Mesenchymal stem cell (in vitro differentiated cells and primary cell): ENCODE measurements at regions not wholly inside any gene's neighbourhood (a gene's known extent, or its start where the extent isn't known, plus 50 kb on each side); places are given as distances from the start of the nearest gene placed in this dataset.
A peak's percentile ranks its signal among the peaks of the same experiment; 100 is the strongest.

Source experiments
- DNase-seq: peaks from one replicate; pipeline ENCODE4 v3.0.0-alpha.2; 2013
- H2AFZ ChIP-seq: one replicate; pipeline ENCODE4 v1.6.1; 2013; ENCODE audit warnings: low read depth, mild to moderate bottlenecking, control low read depth, inconsistent platforms, low read length, moderate library complexity
- H2AK5ac ChIP-seq: 2 replicates; pipeline ENCODE4 v1.6.1; 2013; ENCODE audit warnings: low read length, moderate library complexity, mild to moderate bottlenecking, inconsistent platforms; ENCODE audit not compliant: severe bottlenecking
- H2BK120ac ChIP-seq: one replicate; pipeline ENCODE4 v1.6.1; 2013; ENCODE audit warnings: low read depth, mild to moderate bottlenecking, inconsistent platforms, low read length, moderate library complexity
- H2BK12ac ChIP-seq, 2 experiments: one replicate each; pipeline ENCODE4 v1.6.1; 2013; ENCODE audit warnings: inconsistent platforms in 2 of 2, low read length in 2 of 2, mild to moderate bottlenecking in 2 of 2, moderate library complexity in 2 of 2, control low read depth in 1 of 2
- H2BK15ac ChIP-seq: one replicate; pipeline ENCODE4 v1.6.1; 2013; ENCODE audit warnings: mild to moderate bottlenecking, low read depth, inconsistent platforms; ENCODE audit not compliant: poor library complexity, severe bottlenecking
- H2BK5ac ChIP-seq: 2 replicates; pipeline ENCODE4 v1.6.1; 2013; ENCODE audit warnings: low read depth, mild to moderate bottlenecking, low read length, control low read depth, inconsistent platforms; ENCODE audit not compliant: poor library complexity, severe bottlenecking
- H3K14ac ChIP-seq, 2 experiments: one replicate each; pipeline ENCODE4 v1.6.1; 2013; ENCODE audit warnings: inconsistent platforms in 2 of 2, low read length in 2 of 2, control low read depth in 1 of 2, mild to moderate bottlenecking in 1 of 2, moderate library complexity in 1 of 2
- H3K18ac ChIP-seq, 2 experiments: one replicate each; pipeline ENCODE4 v1.6.1; 2013; ENCODE audit warnings: inconsistent platforms in 2 of 2, low read length in 2 of 2, control low read depth in 1 of 2, low read depth in 1 of 2, mild to moderate bottlenecking in 1 of 2
- H3K23ac ChIP-seq, 2 experiments: one replicate each; pipeline ENCODE4 v1.6.1; 2013; ENCODE audit warnings: inconsistent platforms in 2 of 2, low read length in 2 of 2, mild to moderate bottlenecking in 2 of 2, moderate library complexity in 2 of 2, control low read depth in 1 of 2
- H3K27ac ChIP-seq: 2 replicates; pipeline ENCODE4 v1.5.1; 2013; ENCODE audit warnings: mild to moderate bottlenecking, moderate library complexity, low read length, control low read depth, inconsistent platforms; ENCODE audit not compliant: poor library complexity, severe bottlenecking
- H3K27me3 ChIP-seq, 2 experiments: 2 replicates each; pipeline versions ENCODE4 v1.6.1 to v1.7.0; 2013; ENCODE audit warnings: low read length in 2 of 2, mild to moderate bottlenecking in 2 of 2, moderate library complexity in 2 of 2, control low read depth in 1 of 2, inconsistent platforms in 1 of 2; ENCODE audit not compliant: control insufficient read depth in 1 of 2, insufficient read depth in 1 of 2
- H3K36me3 ChIP-seq, 2 experiments: 2 replicates each; pipeline versions ENCODE4 v1.6.1 to v1.7.0; 2013; ENCODE audit warnings: low read length in 2 of 2, control low read depth in 1 of 2, inconsistent platforms in 1 of 2, low read depth in 1 of 2, mild to moderate bottlenecking in 1 of 2; ENCODE audit not compliant: insufficient read depth in 2 of 2, control insufficient read depth in 1 of 2
- H3K4ac ChIP-seq, 2 experiments: one replicate each; pipeline ENCODE4 v1.6.1; 2013; ENCODE audit warnings: inconsistent platforms in 2 of 2, low read length in 2 of 2, mild to moderate bottlenecking in 2 of 2, moderate library complexity in 2 of 2, control low read depth in 1 of 2, low read depth in 1 of 2
- H3K4me1 ChIP-seq: 2 replicates; pipeline ENCODE4 v1.6.1; 2013; ENCODE audit warnings: low read depth, low read length, control low read depth; ENCODE audit not compliant: control insufficient read depth, insufficient read depth
- H3K4me2 ChIP-seq: 2 replicates; pipeline ENCODE4 v1.6.1; 2013; ENCODE audit warnings: low read length, mild to moderate bottlenecking, inconsistent platforms; ENCODE audit not compliant: poor library complexity, severe bottlenecking
- H3K4me3 ChIP-seq, 2 experiments: 2 replicates each; pipeline versions ENCODE4 v1.5.1 to v1.7.0; 2013; ENCODE audit warnings: low read length in 2 of 2, mild to moderate bottlenecking in 2 of 2, control low read depth in 1 of 2, low read depth in 1 of 2; ENCODE audit not compliant: insufficient read depth in 1 of 2
- H3K79me1 ChIP-seq: replicated peaks from 2 replicates; pipeline ENCODE4 v1.6.1; 2013; ENCODE audit warnings: mild to moderate bottlenecking, control low read depth, low read length, inconsistent platforms; ENCODE audit not compliant: poor library complexity, severe bottlenecking
- H3K9ac ChIP-seq: 2 replicates; pipeline ENCODE4 v1.7.0; 2013; ENCODE audit warnings: mild to moderate bottlenecking, low read length, moderate library complexity
- H3K9me3 ChIP-seq: 2 replicates; pipeline ENCODE4 v1.7.0; 2013; ENCODE audit warnings: mild to moderate bottlenecking, low read length; ENCODE audit not compliant: control insufficient read depth
- H4K8ac ChIP-seq: one replicate; pipeline ENCODE4 v1.6.1; 2013; ENCODE audit warnings: inconsistent platforms, mild to moderate bottlenecking, low read length, moderate library complexity
- H4K91ac ChIP-seq: one replicate; pipeline ENCODE4 v1.6.1; 2013; ENCODE audit warnings: mild to moderate bottlenecking, low read length, inconsistent platforms
- WGBS: methylation state at CpG from one replicate; pipeline ENCODE4 v1.1.7; 2013; ENCODE audit warnings: mixed read lengths; 5-methylcytosine and 5-hydroxymethylcytosine counted together

GRCh38 chr1:102296116-102296515, 299.4 kb upstream of the OLFM3 start:
- Histone ChIP-seq H2BK5ac (no peak overlapping the region), H2BK12ac (no peak overlapping the region), H3K14ac (no peak overlapping the region), H3K23ac (no peak overlapping the region), H3K36me3 (no peaks in the 10 kb centered on the region), H3K18ac (no peak overlapping the region), H3K27me3 (no peaks in the 10 kb centered on the region), H2AK5ac (no peak overlapping the region), H2BK120ac (no peak overlapping the region), H3K9me3 (peaks cover 13% of the 10 kb centered on the region), H3K4me1 (no peaks in the 10 kb centered on the region), H3K4ac (no peak overlapping the region), H3K79me1 (no peaks in the 10 kb centered on the region), H2AFZ (no peak overlapping the region), H4K91ac (no peak overlapping the region), H3K4me3 (no peak overlapping the region), H3K9ac (no peak overlapping the region), H4K8ac (no peak overlapping the region), H3K4me2 (no peak overlapping the region), H3K27ac (no peak overlapping the region), H2BK15ac (no peak overlapping the region)
- no peak for DNase-seq
- 92% methylated on average over 3 of the region's 3 CpGs for WGBS

- Histone ChIP-seq H3K4ac (no peak overlapping the region), H3K4me2 (no peak overlapping the region), H2BK12ac (no peak overlapping the region), H3K36me3 (no peaks in the 10 kb centered on the region), H3K4me1 (no peaks in the 10 kb centered on the region), H3K79me1 (no peaks in the 10 kb centered on the region), H2BK120ac (no peak overlapping the region), H3K23ac (no peak overlapping the region), H3K27ac (no peak overlapping the region), H2AK5ac (no peak overlapping the region), H2AFZ (no peak overlapping the region), H3K4me3 (no peak overlapping the region), H4K8ac (no peak overlapping the region), H2BK5ac (no peak overlapping the region), H3K27me3 (no peaks in the 10 kb centered on the region), H3K18ac (no peak overlapping the region), H3K9ac (no peak overlapping the region), H3K14ac (no peak overlapping the region), H3K9me3 (peaks cover 11% of the 10 kb centered on the region), H4K91ac (no peak overlapping the region), H2BK15ac (no peak overlapping the region)
- 100% methylated on average over 1 of the region's 1 CpG for WGBS
- DNase-seq: no peak
Observed at GRCh38 chr1:102282955-102283354, 286.2 kb upstream of the OLFM3 start.

- H2BK15ac ChIP-seq: no peak overlapping the region
- H4K8ac ChIP-seq: no peak overlapping the region
- H3K9ac ChIP-seq: no peak overlapping the region
- no peak overlapping the region for H3K4ac ChIP-seq
- no peak overlapping the region for H3K14ac ChIP-seq
- H3K27me3 ChIP-seq: no peaks in the 10 kb centered on the region
- no peak overlapping the region for H2AFZ ChIP-seq
- H3K36me3 ChIP-seq: no peaks in the 10 kb centered on the region
- H3K9me3 ChIP-seq: peaks cover 4% of the 10 kb centered on the region
- H3K4me3 ChIP-seq: no peak overlapping the region
- H3K79me1 ChIP-seq: no peaks in the 10 kb centered on the region
- no peak overlapping the region for H2BK12ac ChIP-seq
- no peak for DNase-seq
- H3K27ac ChIP-seq: no peak overlapping the region
- no peak overlapping the region for H2BK120ac ChIP-seq
- no peaks in the 10 kb centered on the region for H3K4me1 ChIP-seq
- no peak overlapping the region for H2AK5ac ChIP-seq
- no peak overlapping the region for H3K18ac ChIP-seq
- no peak overlapping the region for H2BK5ac ChIP-seq
- H3K4me2 ChIP-seq: peak overlapping the region; percentile 23
- H4K91ac ChIP-seq: no peak overlapping the region
- no peak overlapping the region for H3K23ac ChIP-seq
Observed at GRCh38 chr1:102262994-102263393, 266.3 kb upstream of the OLFM3 start.

GRCh38 chr1:102252731-102253505, 256.2 kb upstream of the OLFM3 start:
- no peak overlapping the region for H3K18ac ChIP-seq
- no peaks in the 10 kb centered on the region for H3K4me1 ChIP-seq
- 53% methylated on average over 4 of the region's 4 CpGs for WGBS

More at GRCh38 chr1:102252731-102253505, 256.2 kb upstream of the OLFM3 start:
- H4K91ac ChIP-seq: no peak overlapping the region
- no peak overlapping the region for H2BK120ac ChIP-seq
- no peaks in the 10 kb centered on the region for H3K27me3 ChIP-seq
- no peak overlapping the region for H3K23ac ChIP-seq
- H3K36me3 ChIP-seq: no peaks in the 10 kb centered on the region
- H2AK5ac ChIP-seq: no peak overlapping the region
- H3K14ac ChIP-seq: no peak overlapping the region
- peak; percentile 0 for DNase-seq
- no peak overlapping the region for H4K8ac ChIP-seq
- no peaks in the 10 kb centered on the region for H3K79me1 ChIP-seq
- no peak overlapping the region for H3K27ac ChIP-seq
- no peaks in the 10 kb centered on the region for H3K9me3 ChIP-seq
- H3K4me2 ChIP-seq: no peak overlapping the region
- no peak overlapping the region for H3K4me3 ChIP-seq
- no peak overlapping the region for H2BK12ac ChIP-seq
- no peak overlapping the region for H2BK15ac ChIP-seq
- no peak overlapping the region for H3K4ac ChIP-seq
- H3K9ac ChIP-seq: no peak overlapping the region
- no peak overlapping the region for H2AFZ ChIP-seq
- H2BK5ac ChIP-seq: no peak overlapping the region
